ENCODE measurements at regions not wholly inside any gene's neighbourhood (a gene's known extent, or its start where the extent isn't known, plus 50 kb on each side); places are given as distances from the start of the nearest gene placed in this dataset.

GRCh38 chr1:83761167-83762038 is 237.5 kb downstream of the TTLL7 start:
- Histone ChIP-seq H3K9me3 (ENCODE audit: low read depth) (no peaks in the 10 kb centered on the region), H3K27ac (no peak overlapping the region), H3K4me1 (ENCODE audit: low read depth) (peaks cover 4% of the 10 kb centered on the region), H3K27me3 (no peaks in the 10 kb centered on the region), H3K4me3 (no peak overlapping the region), H3K36me3 (no peaks in the 10 kb centered on the region)
- peak in 1 of 2 donors; percentile 9 for DNase-seq (ENCODE audit: low read depth in 1 of 2, low spot score in 1 of 2)
- TF ChIP-seq CTCF (IDR thresholded peaks at IDR 0.05; ENCODE audit: low read depth, low read length): no peak

GRCh38 chr1:83760226-83761021 is 238.5 kb downstream of the TTLL7 start:
- no peaks in the 10 kb centered on the region for H3K36me3 ChIP-seq
- DNase-seq (ENCODE audit: low read depth in 1 of 2, low spot score in 1 of 2): no peak
- no peak overlapping the region for H3K27ac ChIP-seq
- peaks cover 4% of the 10 kb centered on the region for H3K4me1 ChIP-seq (ENCODE audit: low read depth)
- no peaks in the 10 kb centered on the region for H3K9me3 ChIP-seq (ENCODE audit: low read depth)
- H3K4me3 ChIP-seq: no peak overlapping the region
- TF ChIP-seq CTCF (IDR thresholded peaks at IDR 0.05; ENCODE audit: low read depth, low read length): no peak
- no peaks in the 10 kb centered on the region for H3K27me3 ChIP-seq

- H3K9me3 ChIP-seq (ENCODE audit: low read depth): no peaks in the 10 kb centered on the region
- H3K27me3 ChIP-seq: no peaks in the 10 kb centered on the region
- no peaks in the 10 kb centered on the region for H3K4me1 ChIP-seq (ENCODE audit: low read depth)
- no peak overlapping the region for H3K27ac ChIP-seq
- H3K36me3 ChIP-seq: no peaks in the 10 kb centered on the region
- H3K4me3 ChIP-seq: no peak overlapping the region
- DNase-seq (ENCODE audit: low read depth in 1 of 2, low spot score in 1 of 2): no peak
- TF ChIP-seq CTCF (IDR thresholded peaks at IDR 0.05; ENCODE audit: low read depth, low read length): no peak
These were observed 241.8 kb downstream of the TTLL7 start for GRCh38 chr1:83756984-83757717.

DNA sequence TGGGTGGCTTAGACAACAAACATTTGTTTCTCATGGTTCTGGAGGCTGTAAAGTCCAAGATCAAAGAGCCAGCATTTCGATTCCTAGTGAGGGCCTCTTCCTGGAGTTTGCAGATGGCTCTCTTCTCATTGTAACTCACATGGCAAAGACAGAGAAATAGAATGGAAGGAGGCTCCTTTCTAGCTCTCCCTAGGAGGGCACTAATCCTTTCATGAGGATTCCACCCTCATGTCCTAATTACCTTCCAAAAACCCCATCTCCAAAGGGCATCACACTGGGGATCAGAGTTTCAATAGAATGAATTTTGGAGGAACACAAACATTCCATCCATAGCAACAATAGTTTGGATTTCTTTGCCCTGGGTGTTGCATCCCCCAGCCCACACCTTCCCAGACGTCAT is 247.3 kb downstream of the TTLL7 start:
- TF ChIP-seq CTCF (IDR thresholded peaks at IDR 0.05; ENCODE audit: low read depth, low read length): no peak
- Histone ChIP-seq H3K27me3 (no peaks in the 10 kb centered on the region), H3K36me3 (no peaks in the 10 kb centered on the region), H3K4me1 (ENCODE audit: low read depth) (no peaks in the 10 kb centered on the region), H3K27ac (no peak overlapping the region), H3K9me3 (ENCODE audit: low read depth) (no peaks in the 10 kb centered on the region), H3K4me3 (no peak overlapping the region)
- DNase-seq (ENCODE audit: low read depth in 1 of 2, low spot score in 1 of 2): no peak

DNA sequence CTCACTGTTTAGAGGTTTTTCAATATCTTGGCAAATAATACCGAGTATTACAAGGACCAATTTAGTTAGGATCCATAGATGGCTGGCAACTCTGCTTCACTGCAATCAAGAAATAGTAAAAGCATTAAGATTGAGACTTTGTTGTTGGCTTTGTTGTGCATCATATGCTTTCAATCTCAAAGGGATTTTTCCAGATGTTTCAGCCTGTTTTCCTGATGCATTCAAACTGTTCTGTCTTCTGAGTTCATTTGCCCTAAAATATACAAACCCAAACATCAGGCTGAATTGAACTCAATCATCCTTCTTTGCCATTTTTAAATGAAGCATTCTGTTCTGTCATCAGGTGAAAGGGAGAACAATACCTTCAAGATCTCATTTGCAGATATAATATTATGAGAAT is 248.7 kb downstream of the TTLL7 start:
- H3K27me3 ChIP-seq: no peaks in the 10 kb centered on the region
- no peak overlapping the region for H3K4me3 ChIP-seq
- no peaks in the 10 kb centered on the region for H3K4me1 ChIP-seq (ENCODE audit: low read depth)
- DNase-seq (ENCODE audit: low read depth in 1 of 2, low spot score in 1 of 2): no peak
- H3K36me3 ChIP-seq: no peaks in the 10 kb centered on the region
- H3K9me3 ChIP-seq (ENCODE audit: low read depth): no peaks in the 10 kb centered on the region
- no peak for TF ChIP-seq CTCF (IDR thresholded peaks at IDR 0.05; ENCODE audit: low read depth, low read length)
- H3K27ac ChIP-seq: no peak overlapping the region
